Epithelial cell of proximal tubule (primary cell): ENCODE measurements at regions not wholly inside any gene's neighbourhood (a gene's known extent, or its start where the extent isn't known, plus 50 kb on each side); places are given as distances from the start of the nearest gene placed in this dataset.

ENCODE experiments used
- DNase-seq: peaks from one replicate; pipeline ENCODE4 v3.0.0-alpha.2; 2011; ENCODE audit warnings: low read depth
- H3K4me3 ChIP-seq: 2 replicates; pipeline ENCODE4 v1.5.1; 2011; ENCODE audit warnings: low read depth, mild to moderate bottlenecking, low read length
- CTCF ChIP-seq: conservative IDR thresholded peaks from 2 replicates; pipeline ENCODE4 v1.5.1; 2012; ENCODE audit warnings: low read depth, mild to moderate bottlenecking, low read length

GRCh38 chr2:71927757-71928715 lies 219.6 kb downstream of the CYP26B1 start:
- DNase-seq: no peak
- no peak for TF ChIP-seq CTCF
- H3K4me3 ChIP-seq: no peak overlapping the region

- no peak for TF ChIP-seq CTCF
- no peak overlapping the region for H3K4me3 ChIP-seq
- no peak for DNase-seq
Observed at GRCh38 chr2:71926876-71927756, 220.5 kb downstream of the CYP26B1 start.

- no peak for DNase-seq
- no peak overlapping the region for H3K4me3 ChIP-seq
- TF ChIP-seq CTCF: no peak
Observed at GRCh38 chr2:71926089-71926447, 221.6 kb downstream of the CYP26B1 start.

GRCh38 chr2:71925268-71926088 lies 222.2 kb downstream of the CYP26B1 start:
- no peak overlapping the region for H3K4me3 ChIP-seq
- no peak for TF ChIP-seq CTCF
- no peak for DNase-seq

GRCh38 chr2:71923887-71924533 lies 223.7 kb downstream of the CYP26B1 start:
- no peak overlapping the region for H3K4me3 ChIP-seq
- TF ChIP-seq CTCF: peak; percentile 89
- peak; percentile 20 for DNase-seq

- H3K4me3 ChIP-seq: no peak overlapping the region
- no peak for DNase-seq
- TF ChIP-seq CTCF: no peak
Observed at GRCh38 chr2:71923143-71923525, 224.5 kb downstream of the CYP26B1 start.
